NCI-H2029 treated with DMSO at 0.1 percent for 48 hours (cell line): ENCODE measurements at regions not wholly inside any gene's neighbourhood (a gene's known extent, or its start where the extent isn't known, plus 50 kb on each side); places are given as distances from the start of the nearest gene placed in this dataset.
A peak's percentile ranks its signal among the peaks of the same experiment; 100 is the strongest.

ENCODE experiments used
- DNase-seq: peaks from one replicate; lab custom pipeline; 2025; lab: John Stamatoyannopoulos, UW

DNA sequence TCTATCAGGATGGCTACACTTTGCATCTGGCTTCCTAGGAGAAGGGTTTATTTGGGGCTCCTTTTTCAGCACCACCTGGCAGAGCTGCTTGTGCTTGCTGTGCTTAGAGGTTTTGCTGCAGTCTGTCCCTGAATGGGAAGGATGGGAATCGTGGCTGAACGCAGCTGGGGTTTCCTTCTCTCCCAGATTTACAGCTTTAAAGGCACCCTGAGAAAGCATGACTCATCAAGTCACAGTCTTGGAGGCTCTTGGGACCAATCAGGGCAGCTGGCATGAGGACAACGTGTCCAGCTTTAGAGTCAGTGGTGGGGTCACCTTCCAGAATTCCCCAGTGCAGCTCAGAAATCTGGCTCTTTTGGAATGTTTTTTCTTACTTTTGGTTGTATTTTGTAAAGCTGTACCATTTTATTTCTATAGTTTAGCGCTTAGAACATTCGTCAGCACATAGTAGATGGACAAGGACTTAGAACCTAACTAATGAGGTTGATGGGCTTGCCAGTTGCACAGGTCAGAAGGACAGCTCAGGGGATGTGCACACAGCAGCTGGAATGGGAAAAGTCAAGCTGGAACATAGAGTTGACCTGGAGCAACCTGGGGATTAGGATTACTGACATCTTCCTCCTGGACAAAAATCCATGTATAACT is 222.6 kb downstream of the PRDM2 start:
- DNase-seq: no peak

DNA sequence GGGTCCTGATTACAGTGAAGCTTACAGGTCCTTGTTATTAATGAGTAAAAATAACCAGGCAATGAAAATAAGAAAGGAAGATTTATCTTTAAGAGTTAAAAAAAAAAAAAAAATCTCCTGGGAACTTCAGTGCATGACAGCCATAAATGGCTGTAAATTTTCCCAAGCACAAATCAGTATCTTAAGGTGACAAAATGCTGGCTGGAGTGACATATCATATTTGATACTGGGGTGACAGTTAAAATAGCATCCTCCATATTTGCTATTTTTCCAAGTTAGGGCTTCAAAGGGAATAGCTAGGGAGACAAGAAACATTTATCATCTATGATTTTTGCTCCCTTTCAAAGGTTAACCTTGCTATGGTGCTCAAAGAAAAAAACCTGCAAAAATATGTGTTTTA is 226.6 kb downstream of the PRDM2 start:
- no peak for DNase-seq

- no peak for DNase-seq
These were observed 227.7 kb downstream of the PRDM2 start for GRCh38 chr1:13927736-13928135.

- DNase-seq: no peak
These were observed 229.3 kb downstream of the PRDM2 start for GRCh38 chr1:13929313-13929712.

DNA sequence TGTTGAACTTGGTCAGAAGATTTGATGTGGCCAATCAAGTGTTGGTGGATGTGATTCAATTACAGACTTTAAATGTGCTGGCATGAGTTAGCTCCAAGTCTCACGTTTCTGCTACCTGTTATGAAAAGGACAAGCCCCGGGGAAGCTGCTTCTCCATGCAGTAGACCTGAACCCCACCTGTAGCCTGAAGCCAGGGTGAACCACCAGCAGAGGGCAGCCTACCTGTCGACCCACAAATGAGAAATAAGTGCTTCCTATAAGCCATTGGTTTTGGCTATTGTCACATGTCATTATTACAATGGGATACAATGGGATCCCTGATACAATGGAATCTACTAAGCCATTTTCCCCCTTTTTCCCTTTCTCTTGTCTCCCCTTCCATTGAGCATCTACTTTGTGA is 230.2 kb downstream of the PRDM2 start:
- no peak for DNase-seq

DNA sequence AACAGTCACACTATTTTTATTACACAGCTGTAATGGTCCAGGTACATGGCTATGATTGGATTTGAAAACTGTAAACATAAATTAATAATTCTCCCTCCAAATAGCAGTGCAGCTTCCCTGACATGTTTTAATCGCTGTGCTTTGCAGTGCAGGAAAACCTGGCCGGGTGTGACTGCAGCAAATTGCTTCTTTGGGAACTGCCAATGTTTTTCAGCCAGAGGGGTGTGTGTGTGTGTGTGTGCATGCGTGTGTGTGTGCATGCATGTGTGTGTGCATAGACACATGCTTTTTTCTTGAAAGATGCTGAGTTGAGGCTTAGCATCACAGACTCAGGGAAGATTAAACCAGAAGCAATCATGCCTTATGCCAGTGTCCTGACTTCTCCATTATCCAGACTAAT is 231.2 kb downstream of the PRDM2 start:
- no peak for DNase-seq

DNA sequence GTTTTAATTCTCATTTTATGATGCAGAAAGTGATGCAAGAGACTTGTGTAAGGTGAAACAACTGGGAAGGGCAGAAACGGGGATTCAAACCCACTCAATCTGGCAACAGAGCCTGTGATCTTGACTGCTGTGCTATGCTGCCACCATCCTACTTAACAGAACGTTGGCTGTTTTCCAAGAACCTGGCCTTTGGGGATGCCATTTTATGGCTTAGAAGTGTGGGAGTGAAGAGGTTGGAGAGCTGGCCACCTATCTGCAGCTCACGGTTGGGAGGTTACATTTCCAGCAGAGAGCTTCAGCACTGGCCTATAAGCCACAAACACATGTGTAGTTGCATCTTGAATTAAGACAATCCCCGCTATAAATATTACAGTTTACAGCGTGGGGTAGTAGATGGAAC is 235.3 kb downstream of the PRDM2 start:
- DNase-seq: peak; percentile 91

DNA sequence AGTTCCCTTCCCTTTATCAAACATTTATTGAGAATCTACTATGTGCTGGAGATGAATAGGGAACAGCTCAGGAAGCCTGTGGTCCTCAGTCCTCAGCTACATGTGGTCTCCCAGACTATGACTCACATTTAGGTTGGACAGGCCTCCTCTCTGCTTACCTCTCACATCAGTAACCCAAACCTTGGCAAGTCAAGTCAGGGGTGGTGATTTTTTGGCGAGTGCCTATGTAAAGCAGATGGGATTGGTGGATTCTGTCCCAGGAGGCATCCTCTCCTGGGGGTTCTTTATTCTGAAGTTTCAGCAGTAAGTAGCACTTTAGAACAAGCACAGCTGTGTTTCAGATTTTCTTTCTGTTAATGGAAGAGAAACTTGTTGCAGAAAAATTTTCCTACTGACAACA is 241.3 kb downstream of the PRDM2 start:
- no peak for DNase-seq

GRCh38 chr1:13943055-13943454 is 243.1 kb downstream of the PRDM2 start:
- DNase-seq: no peak

GRCh38 chr1:13945856-13946255 is 245.9 kb downstream of the PRDM2 start:
- DNase-seq: no peak

DNA sequence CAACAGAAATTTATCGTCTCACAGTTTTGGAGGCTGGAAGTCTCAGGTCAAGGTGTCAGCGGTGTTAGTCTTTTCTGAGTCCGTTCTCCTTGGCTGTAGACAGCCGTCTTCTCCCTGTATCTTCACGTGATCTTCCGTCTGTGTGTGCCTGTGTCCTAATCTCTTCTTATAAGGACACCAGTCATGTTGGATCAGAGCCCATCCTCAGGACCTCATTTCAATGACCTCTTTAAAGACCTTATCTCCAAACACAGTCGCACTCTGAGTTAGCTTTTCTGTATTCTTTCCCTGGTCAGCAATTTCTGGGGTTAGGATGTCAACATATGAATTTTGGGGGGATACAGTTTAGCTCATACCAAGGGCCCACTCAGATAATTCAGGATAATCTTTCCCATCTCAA is 247.7 kb downstream of the PRDM2 start:
- DNase-seq: no peak

GRCh38 chr1:13948396-13948795 is 248.4 kb downstream of the PRDM2 start:
- DNase-seq: no peak

DNA sequence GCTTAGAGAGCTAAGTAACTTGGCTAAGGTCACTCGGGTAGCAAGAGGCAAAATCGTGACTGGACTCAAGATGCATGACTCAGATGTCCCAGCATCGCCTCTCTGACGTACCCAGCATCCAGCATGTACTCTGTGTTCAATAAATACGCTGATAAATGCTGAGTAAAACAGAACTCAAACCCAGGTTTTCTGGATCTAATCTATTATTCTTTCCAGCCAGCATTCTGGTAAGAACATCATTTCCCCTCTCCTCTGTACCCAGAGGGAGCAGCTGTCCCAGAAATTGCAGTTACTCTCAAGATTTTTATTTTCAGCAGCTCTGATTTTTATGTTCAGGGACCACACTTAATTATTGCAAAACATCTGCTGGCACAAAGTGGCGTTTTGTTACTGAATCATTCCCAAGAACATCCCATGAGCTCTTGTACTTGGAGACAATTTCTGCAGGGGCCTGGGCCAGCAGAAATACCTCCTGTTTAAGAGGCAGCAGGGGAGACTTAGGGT is 249.0 kb downstream of the PRDM2 start:
- DNase-seq: no peak

GRCh38 chr1:13949546-13949945 is 249.6 kb downstream of the PRDM2 start:
- no peak for DNase-seq

GRCh38 chr1:13950637-13951036 is 250.6 kb downstream of the PRDM2 start:
- no peak for DNase-seq

DNA sequence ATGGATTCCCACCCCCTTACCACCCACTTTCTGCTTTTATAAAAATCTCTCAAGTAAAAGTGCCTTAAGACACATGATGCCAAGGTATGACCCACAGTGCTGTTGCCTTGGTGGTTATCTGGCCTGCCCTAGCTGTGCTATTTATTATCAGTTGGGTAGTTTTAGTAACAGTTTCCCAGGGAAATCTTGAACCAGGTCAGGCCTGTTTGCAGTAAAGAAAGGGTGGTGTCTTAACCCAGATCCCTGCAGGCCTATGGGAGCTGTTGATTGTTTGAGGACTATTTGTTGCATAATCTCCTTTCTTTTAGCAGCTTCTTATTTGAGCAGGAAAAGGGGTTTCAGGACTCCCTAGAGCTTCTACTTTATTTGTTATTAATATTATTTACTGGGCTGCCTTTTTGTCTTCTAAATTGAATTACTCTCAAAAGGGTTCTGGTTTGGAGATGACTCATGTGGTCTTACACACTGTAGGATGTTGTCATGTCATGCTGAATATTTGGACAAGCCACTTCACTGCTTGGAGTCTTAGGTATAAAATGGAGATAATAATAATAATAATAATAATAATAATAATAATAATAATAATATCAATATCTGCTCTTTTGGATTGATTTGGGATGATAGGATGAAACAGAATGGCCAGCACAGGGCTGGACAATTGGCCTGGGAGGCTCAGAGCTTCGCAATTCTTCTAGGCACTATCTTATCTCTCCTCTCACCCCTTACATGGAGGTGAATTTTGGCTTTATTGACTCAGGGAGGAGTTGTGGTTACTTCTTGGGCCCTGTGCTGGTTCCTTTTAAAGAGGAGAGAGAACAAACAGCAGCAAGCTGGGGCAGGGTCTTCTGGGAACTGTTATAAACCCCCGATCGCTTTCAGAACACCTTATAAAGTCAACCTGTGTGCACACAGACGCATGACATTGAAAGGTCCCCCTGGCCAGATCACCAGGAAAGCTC is 252.1 kb downstream of the PRDM2 start:
- no peak for DNase-seq

- DNase-seq: no peak
These were observed 253.0 kb downstream of the PRDM2 start for GRCh38 chr1:13952985-13953384.

DNA sequence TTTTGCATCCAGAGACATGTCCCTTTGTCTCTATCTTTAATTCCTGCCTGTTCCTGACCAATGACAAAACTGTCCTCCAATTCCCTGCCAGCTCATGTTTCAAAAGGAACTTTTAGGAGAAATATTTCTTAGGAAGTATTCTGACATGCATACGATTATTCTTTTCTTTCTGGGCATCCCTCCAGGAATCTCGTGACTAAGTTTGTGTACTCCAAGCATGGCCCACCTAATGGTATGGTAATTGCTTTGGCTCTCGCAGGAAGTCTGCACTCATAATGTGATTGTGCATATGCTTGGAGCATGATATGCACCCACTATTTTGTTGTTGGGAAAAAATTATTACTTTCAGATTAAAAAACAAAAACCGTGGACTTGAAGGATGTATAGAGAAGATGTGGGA is 256.4 kb downstream of the PRDM2 start:
- DNase-seq: no peak

GRCh38 chr1:13960375-13960987 is 260.5 kb downstream of the PRDM2 start:
- DNase-seq: peak; percentile 14

GRCh38 chr1:13964768-13965167 is 264.8 kb downstream of the PRDM2 start:
- DNase-seq: no peak

- peak; percentile 54 for DNase-seq
These were observed 265.9 kb downstream of the PRDM2 start for GRCh38 chr1:13965770-13966398.

- DNase-seq: no peak
These were observed 267.7 kb downstream of the PRDM2 start for GRCh38 chr1:13967707-13968106.
